ENCODE measurements at regions not wholly inside any gene's neighbourhood (a gene's known extent, or its start where the extent isn't known, plus 50 kb on each side); places are given as distances from the start of the nearest gene placed in this dataset.

GRCh38 chr2:40531359-40531758, 79.5 kb upstream of the SLC8A1 start (continued):
- no peak for TF ChIP-seq BCLAF1 (IDR thresholded peaks at IDR 0.05)
- no peak for TF ChIP-seq TARDBP (IDR thresholded peaks at IDR 0.05; ENCODE audit: borderline replicate concordance)
- TF ChIP-seq CEBPB (IDR thresholded peaks at IDR 0.05; ENCODE audit: borderline replicate concordance in 1 of 2, low read depth in 2 of 2, low read length in 2 of 2): no peak
- TF ChIP-seq NFYA (IDR thresholded peaks at IDR 0.05; ENCODE audit: borderline replicate concordance, low read depth, low read length): no peak

- H3K4me1 ChIP-seq (ENCODE audit: control insufficient read depth, insufficient read depth, low read length): no peaks in the 10 kb centered on the region
- BruUV-seq (replicated peaks): no TSS peak
- intact Hi-C loops (cut with micrococcal nuclease; ENCODE audit: unreplicated experiment) (no loop called here), in situ Hi-C loops (cut with MboI) (no loop called here)
- no peak overlapping the region for H3K4me3 ChIP-seq
- H3K27me3 ChIP-seq (replicated peaks in 1 of 2; ENCODE audit: control insufficient read depth in 2 of 2, insufficient read depth in 2 of 2, low read length in 1 of 2): no peaks in the 10 kb centered on the region
- POLR2A ChIA-PET: no interaction called here
- H3K9ac ChIP-seq (ENCODE audit: control insufficient read depth, insufficient read depth, low read length): no peak overlapping the region
- H3K79me2 ChIP-seq (ENCODE audit: control insufficient read depth, insufficient read depth, low read length): no peaks in the 10 kb centered on the region
- no peaks in the 10 kb centered on the region for H3K36me3 ChIP-seq (ENCODE audit: control insufficient read depth in 2 of 2, insufficient read depth in 2 of 2, low read length in 1 of 2)
- WGBS (ENCODE audit: insufficient coverage, insufficient replicate concordance, low lambda C conversion rate, missing lambda C conversion rate): 0% methylated on average over 3 of the region's 3 CpGs
- no peak overlapping the region for H2AFZ ChIP-seq (ENCODE audit: control insufficient read depth, low read depth, low read length)
- RAD21 ChIA-PET (ENCODE audit: unreplicated experiment): no interaction called here
- no peaks in the 10 kb centered on the region for H4K20me1 ChIP-seq (ENCODE audit: control insufficient read depth, insufficient read depth)
- DNase-seq (ENCODE audit: low read depth, low spot score): no peak
- SMC1A ChIA-PET (ENCODE audit: uncharacterized antibody, unreplicated experiment): interaction anchor here (1.1 to 1.6 kb wide), 4 partner anchors 8 to 621 kb away, joined by 3 to 6 read pairs (median 4); no protein-coding TSS in a partner anchor
- H3K9me3 ChIP-seq (replicated peaks; ENCODE audit: control insufficient read depth, insufficient read depth, low read length): no peaks in the 10 kb centered on the region
- CTCF ChIA-PET: interaction anchor here (0.6 to 2.5 kb wide), 3 partner anchors 21 to 759 kb away, joined by 3 to 7 read pairs (median 3); no protein-coding TSS in a partner anchor
- FAIRE-seq: no peak
- H3K4me2 ChIP-seq (ENCODE audit: control insufficient read depth, insufficient read depth): no peak overlapping the region
- no peak for ATAC-seq
- H3K27ac ChIP-seq (ENCODE audit: control insufficient read depth, insufficient read depth): no peak overlapping the region
- TF ChIP-seq YY1 (IDR thresholded peaks at IDR 0.05; ENCODE audit: low read depth, low read length): no peak
- TF ChIP-seq SPI1 (IDR thresholded peaks at IDR 0.05; ENCODE audit: borderline replicate concordance, insufficient read depth, low read depth, low read length): no peak
- no peak for TF ChIP-seq HSF1 (IDR thresholded peaks at IDR 0.05; ENCODE audit: low read depth, low read length)
- TF ChIP-seq BHLHE40 (IDR thresholded peaks at IDR 0.05; ENCODE audit: borderline replicate concordance in 1 of 2, low read depth in 2 of 2, low read length in 1 of 2): no peak
- TF ChIP-seq BMI1 (IDR thresholded peaks at IDR 0.05; ENCODE audit: borderline replicate concordance): no peak
- no peak for TF ChIP-seq RELA (IDR thresholded peaks at IDR 0.05; ENCODE audit: borderline replicate concordance, partially characterized antibody)
- no peak for TF ChIP-seq MYB (IDR thresholded peaks at IDR 0.05; ENCODE audit: borderline replicate concordance, low read depth, low read length)
- TF ChIP-seq IKZF2 (IDR thresholded peaks at IDR 0.05): no peak
- no peak for TF ChIP-seq ZBTB4 (CRISPR knock-in tag; IDR thresholded peaks at IDR 0.05)
- TF ChIP-seq FOS (IDR thresholded peaks at IDR 0.05; ENCODE audit: borderline replicate concordance, extremely low read depth, insufficient read length): no peak
- no peak for TF ChIP-seq TCF12 (IDR thresholded peaks at IDR 0.05; ENCODE audit: low read depth, low read length)
Observed at GRCh38 chr2:40534528-40534927, 82.6 kb upstream of the SLC8A1 start.

All from GM12878 (cell line).